Ishikawa (cell line): ENCODE measurements at regions not wholly inside any gene's neighbourhood (a gene's known extent, or its start where the extent isn't known, plus 50 kb on each side); places are given as distances from the start of the nearest gene placed in this dataset.

Experiments used
- CEBPB ChIP-seq: IDR thresholded peaks from 2 replicates; pipeline ENCODE4 v1.6.1; 2012
- CREB1 ChIP-seq: IDR thresholded peaks from 2 replicates; pipeline ENCODE4 v1.6.1; 2012; ENCODE audit warnings: low read depth
- EGR1 ChIP-seq: IDR thresholded peaks from 2 replicates; pipeline ENCODE4 v1.6.1; 2012
- EP300 ChIP-seq: IDR thresholded peaks from 2 replicates; pipeline ENCODE4 v1.6.1; 2012; ENCODE audit warnings: borderline replicate concordance
- FOXM1 ChIP-seq: IDR thresholded peaks from 2 replicates; pipeline ENCODE4 v1.6.1; 2012; ENCODE audit warnings: low read depth, borderline replicate concordance
- NFIC ChIP-seq: IDR thresholded peaks from 2 replicates; pipeline ENCODE4 v1.6.1; 2012
- RAD21 ChIP-seq: IDR thresholded peaks from 2 replicates; pipeline ENCODE4 v1.6.1; 2012; ENCODE audit warnings: low read depth
- TAF1 ChIP-seq: IDR thresholded peaks from 2 replicates; pipeline ENCODE4 v1.6.1; 2012; ENCODE audit warnings: low read depth, mild to moderate bottlenecking
- TCF12 ChIP-seq: IDR thresholded peaks from 2 replicates; pipeline ENCODE4 v1.6.1; 2012; ENCODE audit warnings: low read depth
- TEAD4 ChIP-seq: IDR thresholded peaks from 2 replicates; pipeline ENCODE4 v1.6.1; 2012
- YY1 ChIP-seq: IDR thresholded peaks from 2 replicates; pipeline ENCODE4 v1.6.1; 2012; ENCODE audit warnings: low read depth
- ZBTB7A ChIP-seq: IDR thresholded peaks from 2 replicates; pipeline ENCODE4 v1.6.1; 2012; ENCODE audit warnings: low read depth
- TF ChIP-seq, protein P1 (sequence below): IDR thresholded peaks from 2 replicates; pipeline ENCODE4 v1.6.1; 2012
- TF ChIP-seq, protein P2 (sequence below): IDR thresholded peaks from 2 replicates; pipeline ENCODE4 v1.6.1; 2012
- TF ChIP-seq, protein P3 (sequence below): IDR thresholded peaks from 2 replicates; pipeline ENCODE4 v1.6.1; 2012; ENCODE audit warnings: low read depth, mild to moderate bottlenecking

DNA sequence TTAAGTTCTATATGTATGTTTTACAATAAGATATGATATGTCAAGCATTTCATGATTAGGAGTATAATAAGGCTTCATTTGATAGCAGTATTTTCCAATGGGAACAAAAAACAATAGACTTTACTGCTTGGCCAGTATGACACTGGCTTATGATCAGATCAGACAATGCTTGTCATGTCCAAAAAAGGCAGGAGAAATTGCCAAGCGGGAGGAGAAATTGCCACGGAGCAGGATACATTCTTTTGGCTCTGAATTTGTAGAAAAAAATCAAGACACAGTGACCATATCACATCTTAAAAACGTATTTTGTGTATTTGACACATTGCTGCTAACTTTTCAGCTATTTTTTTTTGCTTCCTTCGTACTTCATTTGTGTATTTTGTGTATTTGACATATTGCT is 404.1 kb downstream of the CNTNAP4 start:
- TF ChIP-seq TCF12 (no peak), NFIC (no peak), TEAD4 (no peak), YY1 (no peak), TAF1 (no peak), EGR1 (no peak), CREB1 (no peak), RAD21 (no peak)
- TF ChIP-seq, protein P1, sequence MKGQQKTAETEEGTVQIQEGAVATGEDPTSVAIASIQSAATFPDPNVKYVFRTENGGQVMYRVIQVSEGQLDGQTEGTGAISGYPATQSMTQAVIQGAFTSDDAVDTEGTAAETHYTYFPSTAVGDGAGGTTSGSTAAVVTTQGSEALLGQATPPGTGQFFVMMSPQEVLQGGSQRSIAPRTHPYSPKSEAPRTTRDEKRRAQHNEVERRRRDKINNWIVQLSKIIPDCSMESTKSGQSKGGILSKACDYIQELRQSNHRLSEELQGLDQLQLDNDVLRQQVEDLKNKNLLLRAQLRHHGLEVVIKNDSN, result no peak
- TF ChIP-seq, protein P2, sequence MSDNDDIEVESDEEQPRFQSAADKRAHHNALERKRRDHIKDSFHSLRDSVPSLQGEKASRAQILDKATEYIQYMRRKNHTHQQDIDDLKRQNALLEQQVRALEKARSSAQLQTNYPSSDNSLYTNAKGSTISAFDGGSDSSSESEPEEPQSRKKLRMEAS, result no peak
- TF ChIP-seq, protein P3, sequence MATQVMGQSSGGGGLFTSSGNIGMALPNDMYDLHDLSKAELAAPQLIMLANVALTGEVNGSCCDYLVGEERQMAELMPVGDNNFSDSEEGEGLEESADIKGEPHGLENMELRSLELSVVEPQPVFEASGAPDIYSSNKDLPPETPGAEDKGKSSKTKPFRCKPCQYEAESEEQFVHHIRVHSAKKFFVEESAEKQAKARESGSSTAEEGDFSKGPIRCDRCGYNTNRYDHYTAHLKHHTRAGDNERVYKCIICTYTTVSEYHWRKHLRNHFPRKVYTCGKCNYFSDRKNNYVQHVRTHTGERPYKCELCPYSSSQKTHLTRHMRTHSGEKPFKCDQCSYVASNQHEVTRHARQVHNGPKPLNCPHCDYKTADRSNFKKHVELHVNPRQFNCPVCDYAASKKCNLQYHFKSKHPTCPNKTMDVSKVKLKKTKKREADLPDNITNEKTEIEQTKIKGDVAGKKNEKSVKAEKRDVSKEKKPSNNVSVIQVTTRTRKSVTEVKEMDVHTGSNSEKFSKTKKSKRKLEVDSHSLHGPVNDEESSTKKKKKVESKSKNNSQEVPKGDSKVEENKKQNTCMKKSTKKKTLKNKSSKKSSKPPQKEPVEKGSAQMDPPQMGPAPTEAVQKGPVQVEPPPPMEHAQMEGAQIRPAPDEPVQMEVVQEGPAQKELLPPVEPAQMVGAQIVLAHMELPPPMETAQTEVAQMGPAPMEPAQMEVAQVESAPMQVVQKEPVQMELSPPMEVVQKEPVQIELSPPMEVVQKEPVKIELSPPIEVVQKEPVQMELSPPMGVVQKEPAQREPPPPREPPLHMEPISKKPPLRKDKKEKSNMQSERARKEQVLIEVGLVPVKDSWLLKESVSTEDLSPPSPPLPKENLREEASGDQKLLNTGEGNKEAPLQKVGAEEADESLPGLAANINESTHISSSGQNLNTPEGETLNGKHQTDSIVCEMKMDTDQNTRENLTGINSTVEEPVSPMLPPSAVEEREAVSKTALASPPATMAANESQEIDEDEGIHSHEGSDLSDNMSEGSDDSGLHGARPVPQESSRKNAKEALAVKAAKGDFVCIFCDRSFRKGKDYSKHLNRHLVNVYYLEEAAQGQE, result no peak

DNA sequence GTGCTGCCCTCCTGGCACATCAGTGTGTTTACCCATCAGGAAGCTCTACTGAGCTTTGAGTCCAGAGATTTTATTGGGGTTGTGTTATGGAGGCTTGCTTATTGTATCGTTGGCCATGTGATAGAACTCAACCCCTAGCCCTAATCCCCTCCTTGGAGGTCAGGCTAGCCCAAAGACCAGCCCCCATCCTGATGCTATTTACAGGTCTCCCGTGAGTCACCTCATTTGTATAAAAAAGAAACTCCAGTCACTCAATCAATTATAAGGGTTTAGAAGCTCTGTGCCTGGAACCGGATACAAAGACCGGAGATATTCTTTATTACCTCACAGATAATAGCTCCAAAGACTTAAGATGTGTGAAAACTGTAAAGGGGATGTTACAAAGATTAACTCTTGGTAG is 405.9 kb downstream of the CNTNAP4 start:
- TF ChIP-seq, protein P1, result no peak
- TF ChIP-seq ZBTB7A (no peak), CEBPB (no peak), YY1 (no peak), FOXM1 (no peak), TCF12 (no peak), TAF1 (no peak), CREB1 (no peak), NFIC (no peak), RAD21 (no peak)
- TF ChIP-seq, protein P2, result no peak

DNA sequence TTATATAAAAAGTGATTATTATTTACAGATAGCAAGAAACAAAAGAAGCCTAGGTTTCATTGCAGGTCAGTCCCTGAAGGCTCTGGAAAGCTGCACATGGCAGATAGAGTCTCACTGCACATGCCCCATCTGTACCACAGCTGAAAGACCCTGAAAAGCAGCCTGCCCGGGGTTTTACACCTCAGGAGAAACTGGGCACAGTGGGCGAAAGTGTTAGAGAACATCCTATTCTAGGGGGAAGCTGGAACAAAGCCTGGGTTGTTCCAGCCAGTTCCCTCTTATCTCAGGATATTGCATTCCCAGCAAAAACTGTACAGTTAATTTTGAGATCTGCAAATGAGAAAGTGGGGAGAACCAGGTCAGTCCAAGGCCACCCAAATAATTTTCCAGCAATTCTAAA is 419.7 kb downstream of the CNTNAP4 start:
- TF ChIP-seq EGR1, result no peak
- TF ChIP-seq YY1, result no peak
- no peak for TF ChIP-seq CREB1
- TF ChIP-seq TCF12, result no peak
- TF ChIP-seq ZBTB7A, result no peak
- no peak for TF ChIP-seq TAF1
- TF ChIP-seq, protein P3, result no peak

DNA sequence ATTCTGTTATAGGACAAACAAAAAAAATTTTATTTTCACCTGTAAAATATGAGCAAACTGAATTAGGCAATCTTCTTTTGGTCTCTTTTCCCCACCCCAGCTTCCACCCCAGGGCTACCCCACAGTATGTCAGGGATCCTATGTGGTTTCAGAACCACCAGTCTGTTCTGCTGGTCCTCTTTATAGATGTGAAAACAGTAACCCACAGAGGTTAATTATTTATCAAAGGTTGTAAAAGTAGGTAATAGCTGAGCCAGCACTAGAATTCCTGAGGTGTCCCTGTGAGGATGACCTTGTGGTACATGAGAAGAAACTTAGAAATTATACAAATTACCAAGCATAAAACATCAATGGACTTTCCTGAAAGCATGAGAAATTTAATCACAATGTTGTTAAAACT is 428.7 kb downstream of the CNTNAP4 start:
- no peak for TF ChIP-seq CEBPB
- TF ChIP-seq, protein P1, result no peak

DNA sequence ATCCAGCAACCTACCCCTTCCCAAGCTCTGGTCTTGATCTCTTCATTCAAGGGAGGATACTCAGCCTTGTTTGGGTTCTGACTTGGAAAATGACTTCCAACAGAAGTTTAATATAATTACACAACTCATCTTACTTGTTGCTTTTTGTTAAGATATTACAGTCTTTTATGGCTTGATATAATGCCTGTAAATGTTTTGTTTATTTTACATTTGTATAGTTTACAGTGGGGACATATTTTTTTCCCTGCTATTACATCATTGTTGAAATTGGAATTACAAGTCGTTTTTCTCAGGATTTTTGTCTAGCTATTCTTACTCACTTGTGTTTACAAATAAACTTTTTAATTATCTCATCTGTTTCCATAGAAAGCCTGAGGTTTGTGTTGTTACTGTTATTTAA is 436.0 kb downstream of the CNTNAP4 start:
- TF ChIP-seq TCF12, result no peak
- TF ChIP-seq, protein P3, result no peak
- TF ChIP-seq EP300, result no peak
- no peak for TF ChIP-seq TEAD4
- TF ChIP-seq EGR1, result no peak
- TF ChIP-seq, protein P1, result no peak
- TF ChIP-seq RAD21, result no peak
- no peak for TF ChIP-seq FOXM1
- TF ChIP-seq, protein P2, result no peak
- TF ChIP-seq CEBPB, result no peak
- TF ChIP-seq TAF1, result no peak
- no peak for TF ChIP-seq YY1
- TF ChIP-seq NFIC, result no peak
- TF ChIP-seq CREB1, result no peak
- no peak for TF ChIP-seq ZBTB7A
